ENCODE measurements at regions not wholly inside any gene's neighbourhood (a gene's known extent, or its start where the extent isn't known, plus 50 kb on each side); places are given as distances from the start of the nearest gene placed in this dataset.

DNA sequence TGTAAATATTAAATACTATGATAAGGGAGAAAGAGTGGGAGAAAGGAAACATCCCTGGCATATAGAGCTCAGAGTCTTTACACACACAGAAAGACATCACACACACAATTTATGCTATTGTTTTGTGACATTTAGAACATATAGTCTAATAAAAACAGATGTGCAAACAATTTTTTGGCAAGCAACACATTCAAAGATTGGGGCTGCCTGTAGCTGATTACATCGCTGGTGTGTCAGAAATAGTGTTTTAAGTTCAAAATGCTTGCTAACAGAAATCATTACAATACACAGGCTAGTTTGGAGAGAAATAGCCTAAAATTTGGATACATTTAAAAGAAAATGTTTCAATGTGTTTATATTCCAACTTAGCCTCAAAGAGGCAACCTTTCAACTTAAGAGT lies 256.7 kb upstream of the NPVF start:
- Histone ChIP-seq H3K27me3 (no peaks in the 10 kb centered on the region), H3K36me3 (replicated peaks in 1 of 2; ENCODE audit: insufficient read depth in 1 of 2, low read depth in 2 of 2) (no peaks in the 10 kb centered on the region), H3K4me3 (no peak overlapping the region), H3K9me3 (no peaks in the 10 kb centered on the region), H3K4me1 (no peaks in the 10 kb centered on the region), H3K27ac (no peak overlapping the region)
- 27 to 33% methylated on average over 1 of the region's 1 CpG for WGBS, 2 donors
- intact Hi-C loops (cut with DNase I): no loop called here
- TF ChIP-seq, protein P1, sequence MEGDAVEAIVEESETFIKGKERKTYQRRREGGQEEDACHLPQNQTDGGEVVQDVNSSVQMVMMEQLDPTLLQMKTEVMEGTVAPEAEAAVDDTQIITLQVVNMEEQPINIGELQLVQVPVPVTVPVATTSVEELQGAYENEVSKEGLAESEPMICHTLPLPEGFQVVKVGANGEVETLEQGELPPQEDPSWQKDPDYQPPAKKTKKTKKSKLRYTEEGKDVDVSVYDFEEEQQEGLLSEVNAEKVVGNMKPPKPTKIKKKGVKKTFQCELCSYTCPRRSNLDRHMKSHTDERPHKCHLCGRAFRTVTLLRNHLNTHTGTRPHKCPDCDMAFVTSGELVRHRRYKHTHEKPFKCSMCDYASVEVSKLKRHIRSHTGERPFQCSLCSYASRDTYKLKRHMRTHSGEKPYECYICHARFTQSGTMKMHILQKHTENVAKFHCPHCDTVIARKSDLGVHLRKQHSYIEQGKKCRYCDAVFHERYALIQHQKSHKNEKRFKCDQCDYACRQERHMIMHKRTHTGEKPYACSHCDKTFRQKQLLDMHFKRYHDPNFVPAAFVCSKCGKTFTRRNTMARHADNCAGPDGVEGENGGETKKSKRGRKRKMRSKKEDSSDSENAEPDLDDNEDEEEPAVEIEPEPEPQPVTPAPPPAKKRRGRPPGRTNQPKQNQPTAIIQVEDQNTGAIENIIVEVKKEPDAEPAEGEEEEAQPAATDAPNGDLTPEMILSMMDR (IDR thresholded peaks at IDR 0.05): no peak
- TF ChIP-seq POLR2A (IDR thresholded peaks at IDR 0.05): no peak
- no peak for DNase-seq
- no peak for ATAC-seq

DNA sequence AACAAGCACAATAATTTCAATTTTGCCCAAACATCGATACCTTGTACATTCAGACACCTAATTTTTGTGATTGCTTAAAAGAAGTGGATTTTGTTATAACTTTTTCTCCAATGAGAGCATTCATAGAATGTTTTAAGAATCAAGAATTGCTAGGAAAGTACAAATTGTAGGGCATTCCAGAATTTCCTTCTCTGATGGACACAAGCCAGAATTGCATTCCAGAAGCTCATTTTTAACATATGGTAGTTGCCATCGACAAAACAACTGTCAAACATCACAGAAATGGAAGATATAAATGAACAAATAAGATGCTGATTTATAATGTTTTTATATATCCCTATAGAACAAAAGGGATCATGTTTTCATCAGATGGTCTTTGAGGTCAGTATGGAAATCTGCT lies 258.4 kb upstream of the NPVF start:
- intact Hi-C loops (cut with DNase I): no loop called here
- TF ChIP-seq, protein P1 (IDR thresholded peaks at IDR 0.05): no peak
- no peak for TF ChIP-seq POLR2A (IDR thresholded peaks at IDR 0.05)
- no peaks in the 10 kb centered on the region for H3K9me3 ChIP-seq
- no peaks in the 10 kb centered on the region for H3K27me3 ChIP-seq
- ATAC-seq (no peak), DNase-seq (no peak)
- H3K27ac ChIP-seq: no peak overlapping the region
- H3K36me3 ChIP-seq (replicated peaks in 1 of 2; ENCODE audit: insufficient read depth in 1 of 2, low read depth in 2 of 2): no peaks in the 10 kb centered on the region
- WGBS, 2 donors: 54 to 59% methylated on average over 2 of the region's 2 CpGs
- no peaks in the 10 kb centered on the region for H3K4me1 ChIP-seq
- H3K4me3 ChIP-seq: no peak overlapping the region

DNA sequence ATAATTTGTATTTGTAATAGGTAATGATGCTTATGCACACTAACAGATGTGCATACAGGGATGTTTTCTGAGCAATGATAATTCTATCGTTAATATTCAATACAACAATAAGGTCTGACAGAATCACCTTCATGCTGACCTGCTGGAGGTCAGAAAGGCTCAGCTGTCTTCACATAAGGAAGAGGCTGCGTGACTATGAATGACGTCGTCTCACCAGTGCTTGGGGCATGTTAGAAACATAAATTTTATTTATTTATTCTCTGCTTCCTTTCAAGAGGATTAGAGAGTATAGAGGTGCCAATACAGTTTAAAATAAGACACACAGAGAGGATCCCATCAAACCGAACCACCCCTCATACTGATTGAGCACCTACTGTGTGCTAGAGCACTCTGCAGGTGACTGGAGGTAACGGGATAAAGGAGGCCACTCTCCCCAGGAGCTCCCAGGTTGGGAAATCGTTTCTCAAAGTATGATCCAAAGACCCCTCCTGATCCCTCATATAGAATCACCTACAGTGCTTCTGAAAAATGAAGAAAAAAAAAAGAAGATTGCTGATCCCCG lies 265.6 kb upstream of the NPVF start:
- 76 to 84% methylated on average over 8 of the region's 8 CpGs for WGBS, 2 donors
- TF ChIP-seq, protein P1 (IDR thresholded peaks at IDR 0.05): no peak
- TF ChIP-seq POLR2A (IDR thresholded peaks at IDR 0.05): no peak
- intact Hi-C loops (cut with DNase I): no loop called here
- no peaks in the 10 kb centered on the region for H3K9me3 ChIP-seq
- H3K4me1 ChIP-seq: no peaks in the 10 kb centered on the region
- DNase-seq: no peak
- no peak for ATAC-seq
- H3K27ac ChIP-seq: no peak overlapping the region
- H3K36me3 ChIP-seq (replicated peaks in 1 of 2; ENCODE audit: insufficient read depth in 1 of 2, low read depth in 2 of 2): no peaks in the 10 kb centered on the region
- H3K4me3 ChIP-seq: no peak overlapping the region
- H3K27me3 ChIP-seq: no peaks in the 10 kb centered on the region

DNA sequence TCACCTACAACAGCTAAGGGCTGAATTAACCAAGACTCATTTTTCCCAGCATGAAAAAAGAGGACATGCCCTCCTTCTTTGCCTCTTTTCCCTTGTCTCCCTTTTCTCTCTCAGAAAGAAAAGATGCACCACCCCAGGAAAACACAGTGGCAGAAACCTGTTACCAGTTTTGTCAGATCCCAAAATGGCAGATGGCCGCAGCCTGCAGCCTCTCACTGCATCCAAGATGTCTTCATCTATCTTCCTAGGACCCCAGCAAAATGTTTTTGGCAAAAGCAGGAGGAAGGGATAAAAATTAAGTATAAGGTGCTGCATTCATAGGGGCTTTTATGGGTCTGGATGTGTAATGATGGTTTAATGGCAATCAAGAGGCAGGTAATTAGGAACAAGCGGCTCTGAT lies 266.6 kb upstream of the NPVF start:
- Histone ChIP-seq H3K9me3 (no peaks in the 10 kb centered on the region), H3K4me1 (no peaks in the 10 kb centered on the region), H3K36me3 (replicated peaks in 1 of 2; ENCODE audit: insufficient read depth in 1 of 2, low read depth in 2 of 2) (no peaks in the 10 kb centered on the region), H3K27me3 (no peaks in the 10 kb centered on the region), H3K27ac (no peak overlapping the region), H3K4me3 (no peak overlapping the region)
- no peak for TF ChIP-seq POLR2A (IDR thresholded peaks at IDR 0.05)
- TF ChIP-seq, protein P1 (IDR thresholded peaks at IDR 0.05): no peak
- DNase-seq (no peak), ATAC-seq (no peak)
- WGBS, 2 donors: 98 to 100% methylated on average over 2 of the region's 2 CpGs
- intact Hi-C loops (cut with DNase I): no loop called here
